ENCODE measurements at regions not wholly inside any gene's neighbourhood (a gene's known extent, or its start where the extent isn't known, plus 50 kb on each side); places are given as distances from the start of the nearest gene placed in this dataset.

- Mint-ChIP-seq H3K4me3 (no peak overlapping the region), H3K27me3 (peaks cover 23% of the 10 kb centered on the region), H3K9me3 (no peaks in the 10 kb centered on the region), H3K27ac (no peak overlapping the region), H3K36me3 (ENCODE audit: low read depth) (no peaks in the 10 kb centered on the region), H3K4me1 (peaks cover 8% of the 10 kb centered on the region)
- ATAC-seq (no peak), DNase-seq (no peak)
Observed at GRCh38 chr3:184465883-184466412, 86.1 kb downstream of the CHRD start.

DNA sequence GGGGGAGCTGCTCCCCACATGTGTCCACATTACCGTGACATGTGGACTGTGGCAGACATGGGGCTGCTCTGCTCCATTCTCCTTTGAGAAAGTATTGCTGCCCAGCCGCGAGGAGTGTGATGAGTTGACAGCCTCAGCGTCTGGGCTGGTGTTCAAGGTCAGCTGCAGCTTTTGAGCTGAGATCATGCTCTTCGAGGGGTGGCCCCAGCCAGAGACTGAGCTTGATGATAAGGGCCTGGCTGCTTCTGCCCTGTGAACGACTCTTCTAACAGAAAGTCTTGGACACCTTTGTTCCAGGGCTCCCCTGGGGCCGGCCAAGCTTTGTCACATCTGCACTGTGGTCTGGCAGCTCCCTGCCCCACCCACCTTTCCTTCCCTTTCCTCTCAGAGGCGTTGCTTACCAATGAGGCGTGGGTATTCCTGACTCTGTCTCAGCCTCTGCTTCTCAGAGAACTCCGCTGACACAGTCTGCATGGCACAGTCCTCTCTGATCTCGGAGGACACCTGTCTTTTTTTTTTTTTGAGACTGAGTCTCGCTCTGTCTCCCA, 86.6 kb downstream of the CHRD start:
- no peaks in the 10 kb centered on the region for H3K9me3 Mint-ChIP-seq
- H3K36me3 Mint-ChIP-seq (ENCODE audit: low read depth): no peaks in the 10 kb centered on the region
- H3K27ac Mint-ChIP-seq: no peak overlapping the region
- peaks cover 12% of the 10 kb centered on the region for H3K4me1 Mint-ChIP-seq
- DNase-seq (no peak), ATAC-seq (peak; percentile 22)
- no peak overlapping the region for H3K4me3 Mint-ChIP-seq
- peaks cover 25% of the 10 kb centered on the region for H3K27me3 Mint-ChIP-seq

GRCh38 chr3:184467171-184467570, 87.3 kb downstream of the CHRD start:
- Mint-ChIP-seq H3K9me3 (no peaks in the 10 kb centered on the region), H3K4me1 (peaks cover 16% of the 10 kb centered on the region), H3K4me3 (no peak overlapping the region), H3K27ac (no peak overlapping the region), H3K27me3 (peaks cover 24% of the 10 kb centered on the region), H3K36me3 (ENCODE audit: low read depth) (no peaks in the 10 kb centered on the region)
- no peak for ATAC-seq
- DNase-seq: no peak

DNA sequence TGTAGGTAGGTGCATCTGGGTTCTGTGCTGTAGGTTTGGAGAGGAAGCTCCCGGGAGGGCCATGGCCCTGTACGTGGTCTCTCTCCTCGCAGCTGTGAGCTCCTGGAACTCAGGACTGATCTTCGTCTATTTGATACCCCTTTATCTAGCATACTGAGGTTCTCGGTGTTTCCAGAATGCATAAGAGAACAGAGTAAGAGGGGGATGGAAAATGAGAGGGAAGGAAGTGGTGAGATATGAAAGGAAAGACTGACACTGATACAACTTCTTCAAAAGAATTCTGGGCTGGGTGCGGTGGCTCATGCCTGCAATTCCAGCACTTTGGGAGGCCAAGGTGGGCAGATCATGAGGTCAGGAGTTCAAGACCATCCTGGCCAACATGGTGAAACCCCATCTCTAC, 90.7 kb downstream of the CHRD start:
- DNase-seq: no peak
- Mint-ChIP-seq H3K4me3 (no peak overlapping the region), H3K4me1 (peaks cover 24% of the 10 kb centered on the region), H3K27ac (no peak overlapping the region), H3K9me3 (no peaks in the 10 kb centered on the region), H3K36me3 (ENCODE audit: low read depth) (no peaks in the 10 kb centered on the region), H3K27me3 (peaks cover 37% of the 10 kb centered on the region)
- ATAC-seq: peak; percentile 34

GRCh38 chr3:184471439-184471838, 90.1 kb upstream of the EPHB3 start:
- ATAC-seq: no peak

GRCh38 chr3:184472723-184473428, 88.7 kb upstream of the EPHB3 start:
- peaks cover 39% of the 10 kb centered on the region for H3K27me3 Mint-ChIP-seq
- H3K36me3 Mint-ChIP-seq (ENCODE audit: low read depth): no peaks in the 10 kb centered on the region
- ATAC-seq: no peak
- no peak overlapping the region for H3K4me3 Mint-ChIP-seq
- DNase-seq: peak; percentile 4
- no peak overlapping the region for H3K27ac Mint-ChIP-seq
- H3K9me3 Mint-ChIP-seq: no peaks in the 10 kb centered on the region
- peaks cover 19% of the 10 kb centered on the region for H3K4me1 Mint-ChIP-seq

More at GRCh38 chr3:184471439-184471838, 90.1 kb upstream of the EPHB3 start:
- H3K27ac Mint-ChIP-seq: no peak overlapping the region
- H3K9me3 Mint-ChIP-seq: no peaks in the 10 kb centered on the region
- H3K27me3 Mint-ChIP-seq: peaks cover 39% of the 10 kb centered on the region
- no peak overlapping the region for H3K4me3 Mint-ChIP-seq
- DNase-seq: no peak
- peaks cover 24% of the 10 kb centered on the region for H3K4me1 Mint-ChIP-seq
- H3K36me3 Mint-ChIP-seq (ENCODE audit: low read depth): no peaks in the 10 kb centered on the region

- Mint-ChIP-seq H3K27me3 (peaks cover 48% of the 10 kb centered on the region), H3K36me3 (ENCODE audit: low read depth) (no peaks in the 10 kb centered on the region), H3K4me3 (no peak overlapping the region), H3K27ac (no peak overlapping the region), H3K4me1 (peaks cover 19% of the 10 kb centered on the region), H3K9me3 (no peaks in the 10 kb centered on the region)
- ATAC-seq: peak; percentile 36
- no peak for DNase-seq
Observed at GRCh38 chr3:184474897-184475296, 86.7 kb upstream of the EPHB3 start.

DNA sequence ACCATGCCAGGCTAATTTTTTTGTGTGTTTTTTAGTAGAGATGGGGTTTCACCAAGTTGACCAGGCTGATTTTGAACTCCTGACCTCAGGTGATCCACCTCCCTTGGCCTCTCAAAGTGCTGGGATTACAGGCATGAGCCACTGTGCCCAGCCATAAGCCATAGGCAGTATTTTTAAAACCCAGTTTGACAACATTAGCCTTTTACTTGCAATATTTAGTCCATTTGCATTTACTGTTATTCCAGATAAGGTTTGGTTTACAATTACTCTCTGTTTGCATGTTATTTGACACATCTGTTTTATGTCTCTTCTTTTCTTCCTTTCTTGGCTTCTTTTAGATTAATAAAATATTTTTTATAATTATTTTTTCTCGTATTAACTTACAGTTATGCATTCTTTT, 83.6 kb upstream of the EPHB3 start:
- ATAC-seq: no peak
- no peaks in the 10 kb centered on the region for H3K36me3 Mint-ChIP-seq (ENCODE audit: low read depth)
- H3K4me3 Mint-ChIP-seq: no peak overlapping the region
- no peak for DNase-seq
- no peaks in the 10 kb centered on the region for H3K9me3 Mint-ChIP-seq
- peaks cover 43% of the 10 kb centered on the region for H3K27me3 Mint-ChIP-seq
- H3K27ac Mint-ChIP-seq: no peak overlapping the region
- H3K4me1 Mint-ChIP-seq: peaks cover 6% of the 10 kb centered on the region

DNA sequence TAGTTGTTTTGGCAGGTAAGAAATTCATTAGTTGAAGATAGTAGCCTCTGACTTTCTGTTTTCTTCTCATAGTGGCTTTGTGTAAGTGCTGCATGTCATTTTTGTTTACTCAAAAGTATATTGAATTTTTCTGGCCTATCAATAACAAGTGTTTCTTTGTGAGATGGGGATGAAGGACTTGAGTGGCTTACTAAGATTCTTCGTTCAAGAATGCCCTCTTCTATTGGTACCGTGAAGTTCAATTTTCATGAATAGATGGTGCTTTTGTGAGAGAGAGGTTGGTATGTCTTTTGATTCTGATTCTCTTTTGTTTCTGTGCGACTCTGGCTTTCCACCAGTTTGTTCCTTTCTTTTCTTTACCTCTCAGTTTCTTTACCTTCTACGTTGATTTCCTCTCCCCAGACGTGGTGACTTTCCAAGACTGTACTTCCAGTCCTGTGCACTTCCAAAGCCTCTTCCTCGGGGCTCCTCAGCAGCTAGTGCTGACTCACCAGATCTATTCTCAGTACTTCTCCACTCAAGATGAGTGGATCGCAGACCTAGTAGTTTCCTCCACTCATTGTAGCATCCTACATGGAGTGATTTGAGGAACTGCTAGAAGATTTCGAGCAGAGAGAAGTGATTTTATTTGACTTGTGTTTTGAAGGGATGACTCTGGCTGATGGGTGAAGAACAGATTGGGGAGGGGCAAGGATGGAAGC, 82.0 kb upstream of the EPHB3 start:
- Mint-ChIP-seq H3K9me3 (no peaks in the 10 kb centered on the region), H3K4me1 (no peaks in the 10 kb centered on the region), H3K27me3 (peaks cover 32% of the 10 kb centered on the region), H3K4me3 (no peak overlapping the region), H3K27ac (no peak overlapping the region), H3K36me3 (ENCODE audit: low read depth) (no peaks in the 10 kb centered on the region)
- ATAC-seq (no peak), DNase-seq (no peak)

DNA sequence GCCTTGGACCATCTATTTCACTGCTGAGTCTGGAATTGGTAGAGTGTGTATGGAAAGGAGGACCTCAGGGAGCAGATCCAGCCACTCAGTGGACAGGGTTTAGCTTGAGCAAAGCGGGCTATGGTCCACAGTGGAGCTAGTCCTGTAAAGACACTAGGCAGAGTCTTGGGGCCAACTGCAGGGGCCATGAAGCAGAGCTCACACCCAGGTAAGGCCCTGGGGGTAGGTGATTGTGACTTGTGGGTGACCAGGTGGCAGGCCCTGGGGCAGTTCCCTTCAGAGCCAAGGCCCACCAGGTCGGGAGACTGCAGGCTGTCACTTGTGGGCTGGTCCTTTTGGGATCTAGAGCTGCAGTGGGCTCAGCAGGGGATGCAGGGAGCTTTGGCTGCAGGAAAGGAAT, 80.8 kb upstream of the EPHB3 start:
- Mint-ChIP-seq H3K27ac (no peak overlapping the region), H3K27me3 (peaks cover 25% of the 10 kb centered on the region), H3K4me3 (no peak overlapping the region), H3K4me1 (no peaks in the 10 kb centered on the region), H3K36me3 (ENCODE audit: low read depth) (no peaks in the 10 kb centered on the region), H3K9me3 (no peaks in the 10 kb centered on the region)
- ATAC-seq: no peak
- DNase-seq: no peak

DNA sequence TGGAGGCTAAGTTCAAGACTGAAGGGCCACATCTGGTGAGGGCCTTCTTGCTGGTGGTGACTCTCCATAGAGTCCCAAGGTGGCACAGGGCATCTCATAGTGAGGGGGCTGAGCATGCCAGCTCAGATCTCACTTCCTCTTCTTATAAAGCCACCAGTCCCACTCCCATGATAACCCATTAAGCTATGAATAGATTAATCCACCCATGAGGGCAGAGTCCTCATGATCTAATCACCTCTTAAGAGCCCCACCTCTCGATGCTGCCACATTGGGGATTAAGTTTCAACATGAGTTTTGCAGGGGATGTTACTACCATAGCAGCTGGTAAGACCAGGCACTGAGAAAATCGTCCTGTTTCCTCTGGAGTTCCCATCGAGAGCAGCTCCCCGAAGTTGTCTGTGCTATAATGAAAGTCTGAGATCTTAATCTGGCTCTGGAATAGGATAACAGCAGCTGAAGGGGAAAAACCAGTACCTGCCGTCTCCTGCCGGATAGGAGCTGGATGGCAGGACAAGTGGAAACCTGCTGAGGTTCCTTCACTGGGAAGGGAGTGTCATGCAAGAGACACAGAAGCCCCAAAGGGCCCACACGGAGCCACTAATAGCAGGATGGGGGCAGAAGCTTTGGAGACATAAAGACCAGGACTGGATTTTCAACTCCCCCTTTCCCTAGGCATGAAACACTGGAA, 79.5 kb upstream of the EPHB3 start:
- H3K4me1 Mint-ChIP-seq: no peaks in the 10 kb centered on the region
- peaks cover 23% of the 10 kb centered on the region for H3K27me3 Mint-ChIP-seq
- H3K4me3 Mint-ChIP-seq: no peak overlapping the region
- ATAC-seq: no peak
- H3K36me3 Mint-ChIP-seq (ENCODE audit: low read depth): no peaks in the 10 kb centered on the region
- no peak for DNase-seq
- no peak overlapping the region for H3K27ac Mint-ChIP-seq
- no peaks in the 10 kb centered on the region for H3K9me3 Mint-ChIP-seq

- Mint-ChIP-seq H3K4me1 (no peaks in the 10 kb centered on the region), H3K27me3 (peaks cover 30% of the 10 kb centered on the region), H3K27ac (no peak overlapping the region), H3K9me3 (no peaks in the 10 kb centered on the region), H3K36me3 (ENCODE audit: low read depth) (no peaks in the 10 kb centered on the region), H3K4me3 (no peak overlapping the region)
- DNase-seq: no peak
- no peak for ATAC-seq
Observed at GRCh38 chr3:184485241-184485640, 76.3 kb upstream of the EPHB3 start.

DNA sequence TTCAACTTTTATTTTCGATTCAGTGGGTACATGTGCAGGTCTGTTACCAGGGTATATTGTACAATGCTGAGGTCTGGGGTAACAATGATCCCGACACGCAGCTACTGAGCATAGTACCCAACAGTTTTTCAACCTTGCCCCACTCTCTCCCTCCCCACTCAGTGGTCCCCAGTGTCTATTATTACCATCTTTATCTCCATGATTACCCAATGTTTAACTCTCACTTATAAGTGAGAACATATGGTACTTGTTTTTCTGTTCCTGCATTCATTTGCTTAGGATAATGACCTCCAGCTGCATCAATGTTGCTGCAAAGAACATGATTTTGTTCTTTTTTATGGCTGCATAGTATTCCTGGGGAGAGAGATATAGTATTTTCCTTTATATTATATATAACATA, 75.7 kb upstream of the EPHB3 start:
- H3K9me3 Mint-ChIP-seq: no peaks in the 10 kb centered on the region
- no peaks in the 10 kb centered on the region for H3K36me3 Mint-ChIP-seq (ENCODE audit: low read depth)
- peaks cover 32% of the 10 kb centered on the region for H3K27me3 Mint-ChIP-seq
- H3K4me3 Mint-ChIP-seq: no peak overlapping the region
- ATAC-seq (no peak), DNase-seq (no peak)
- no peaks in the 10 kb centered on the region for H3K4me1 Mint-ChIP-seq
- no peak overlapping the region for H3K27ac Mint-ChIP-seq

- peaks cover 35% of the 10 kb centered on the region for H3K27me3 Mint-ChIP-seq
- no peaks in the 10 kb centered on the region for H3K9me3 Mint-ChIP-seq
- no peaks in the 10 kb centered on the region for H3K36me3 Mint-ChIP-seq (ENCODE audit: low read depth)
- no peak overlapping the region for H3K27ac Mint-ChIP-seq
- ATAC-seq (no peak), DNase-seq (no peak)
- no peaks in the 10 kb centered on the region for H3K4me1 Mint-ChIP-seq
- no peak overlapping the region for H3K4me3 Mint-ChIP-seq
Observed at GRCh38 chr3:184486614-184487013, 75.0 kb upstream of the EPHB3 start.
